BLaER1 (cell line): ENCODE measurements at regions not wholly inside any gene's neighbourhood (a gene's known extent, or its start where the extent isn't known, plus 50 kb on each side); places are given as distances from the start of the nearest gene placed in this dataset.

ENCODE experiments used
- H3K27ac ChIP-seq: shearing (Covaris generic); formaldehyde crosslinking; 2 replicates; pipeline ENCODE4 v1.8.1; 2022
- H3K27me3 ChIP-seq: shearing (Covaris generic); formaldehyde crosslinking; 2 replicates; pipeline ENCODE4 v1.8.1; 2022
- H3K36me3 ChIP-seq: shearing (Covaris generic); formaldehyde crosslinking; 2 replicates; pipeline ENCODE4 v1.8.1; 2022
- H3K4me1 ChIP-seq: shearing (Covaris generic); formaldehyde crosslinking; 2 replicates; pipeline ENCODE4 v1.8.1; 2022
- H3K4me2 ChIP-seq: shearing (Covaris generic); formaldehyde crosslinking; 2 replicates; pipeline ENCODE4 v1.8.1; 2022
- H3K4me3 ChIP-seq: shearing (Covaris generic); formaldehyde crosslinking; 2 replicates; pipeline ENCODE4 v1.8.1; 2022
- H3K9ac ChIP-seq: shearing (Covaris generic); formaldehyde crosslinking; 2 replicates; pipeline ENCODE4 v1.8.1; 2022
- H3K9me3 ChIP-seq: shearing (Covaris generic); formaldehyde crosslinking; 2 replicates; pipeline ENCODE4 v1.8.1; 2022
- H4K20me1 ChIP-seq: shearing (Covaris generic); formaldehyde crosslinking; 2 replicates; pipeline ENCODE4 v1.8.1; 2022
- Cebpa-rat ChIP-seq: shearing (Covaris generic); IDR thresholded peaks from 2 replicates; pipeline ENCODE4 v1.8.1; 2022

DNA sequence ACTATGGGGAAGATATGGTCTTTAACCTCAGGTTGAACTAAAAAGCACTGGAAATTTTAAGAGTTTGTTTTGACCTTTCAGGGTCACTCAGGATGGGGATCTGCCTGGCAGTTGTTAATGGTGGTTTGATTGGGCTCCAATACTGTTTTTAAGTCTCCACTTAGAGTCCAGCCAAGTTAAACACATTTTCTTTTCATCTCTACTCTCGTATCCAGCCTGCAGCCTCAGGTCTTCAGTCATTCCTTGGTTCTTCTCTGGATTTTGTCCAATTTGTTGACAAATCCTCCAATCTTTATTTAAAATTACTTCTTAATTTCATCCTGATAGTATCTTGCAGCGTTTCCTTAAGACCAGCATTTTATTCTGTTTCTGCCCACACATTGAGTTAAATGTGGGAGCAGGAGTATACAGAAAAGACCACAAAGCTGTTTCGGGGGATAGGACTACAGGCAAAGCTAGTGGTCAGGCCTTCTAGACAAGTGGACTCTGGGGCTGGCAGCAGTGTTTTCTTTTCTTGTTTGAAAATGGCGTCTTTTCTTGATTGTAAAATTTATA is 133.2 kb upstream of the INHBA start:
- no peaks in the 10 kb centered on the region for H3K36me3 ChIP-seq
- H3K4me2 ChIP-seq: no peak overlapping the region
- H3K4me1 ChIP-seq: no peaks in the 10 kb centered on the region
- no peaks in the 10 kb centered on the region for H4K20me1 ChIP-seq
- peaks cover 12% of the 10 kb centered on the region for H3K9me3 ChIP-seq
- TF ChIP-seq Cebpa-rat: no peak
- H3K27me3 ChIP-seq: no peaks in the 10 kb centered on the region
- H3K9ac ChIP-seq: no peak overlapping the region
- no peak overlapping the region for H3K4me3 ChIP-seq
- no peak overlapping the region for H3K27ac ChIP-seq

DNA sequence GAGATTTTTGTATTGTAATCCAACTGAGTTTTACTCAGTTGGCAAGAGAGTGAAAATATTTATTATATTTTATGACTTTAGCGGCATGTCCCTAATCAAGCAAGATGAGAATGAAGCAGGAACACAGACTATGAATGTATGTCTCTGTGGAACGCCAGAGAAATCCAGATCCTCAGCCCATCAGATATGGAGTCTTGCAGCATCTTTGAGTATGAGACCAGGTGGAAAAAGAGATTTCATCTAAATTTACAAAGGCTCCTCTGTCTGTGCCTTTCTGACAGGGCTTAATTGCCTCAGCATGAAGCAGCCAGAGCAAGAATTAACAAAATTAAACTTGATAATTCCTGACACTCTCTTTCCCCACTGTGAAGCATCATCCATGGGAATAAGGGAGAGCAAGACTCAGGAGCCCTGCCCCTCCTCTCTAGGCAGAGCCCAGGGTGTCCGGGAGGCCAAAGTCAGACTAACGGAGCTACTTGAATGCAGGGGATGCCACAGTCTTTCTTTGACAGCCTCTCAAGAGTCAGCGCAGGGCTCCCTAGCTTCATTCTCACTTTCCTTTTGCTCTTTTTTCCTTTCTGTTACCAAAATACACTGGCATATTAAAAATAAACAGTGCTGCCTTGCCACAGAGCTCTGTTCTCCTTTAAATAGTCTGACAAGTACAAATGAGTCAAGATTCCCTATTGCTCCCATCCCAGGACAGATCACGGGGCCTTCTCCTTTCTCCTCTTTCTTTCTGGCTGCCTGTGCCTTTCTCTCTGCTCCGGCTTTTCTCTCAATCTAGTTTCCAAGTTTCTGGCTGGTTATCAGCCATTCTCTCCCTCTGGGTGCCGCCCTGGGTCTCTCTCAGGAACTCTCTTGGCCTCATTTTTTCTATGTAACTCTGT is 132.2 kb upstream of the INHBA start:
- H3K4me1 ChIP-seq: no peaks in the 10 kb centered on the region
- H4K20me1 ChIP-seq: no peaks in the 10 kb centered on the region
- H3K27ac ChIP-seq: no peak overlapping the region
- H3K36me3 ChIP-seq: no peaks in the 10 kb centered on the region
- H3K27me3 ChIP-seq: no peaks in the 10 kb centered on the region
- no peak overlapping the region for H3K4me2 ChIP-seq
- no peak overlapping the region for H3K9ac ChIP-seq
- H3K4me3 ChIP-seq: no peak overlapping the region
- peaks cover 19% of the 10 kb centered on the region for H3K9me3 ChIP-seq
- no peak for TF ChIP-seq Cebpa-rat

DNA sequence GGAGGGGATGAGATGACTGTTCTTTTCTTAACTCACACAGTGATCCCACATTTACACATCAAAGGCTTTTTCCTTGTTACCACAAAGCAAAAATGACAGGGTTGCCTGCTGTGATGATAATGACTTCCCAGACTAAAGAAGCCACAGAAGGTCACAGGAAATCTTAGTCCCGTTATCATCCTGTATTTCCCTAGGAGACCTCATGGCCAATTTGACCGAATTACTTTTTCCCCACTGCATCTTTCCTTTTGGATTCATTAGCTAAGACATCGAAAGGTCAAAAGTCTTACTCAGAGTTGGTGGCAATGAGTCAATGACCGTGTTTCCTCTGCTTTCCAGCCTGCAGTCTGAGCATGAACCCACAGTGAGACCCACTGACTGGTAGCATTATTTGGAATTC is 130.1 kb upstream of the INHBA start:
- Histone ChIP-seq H3K36me3 (no peaks in the 10 kb centered on the region), H3K27ac (no peak overlapping the region), H3K9me3 (peaks cover 27% of the 10 kb centered on the region), H3K27me3 (no peaks in the 10 kb centered on the region), H3K9ac (no peak overlapping the region), H3K4me3 (no peak overlapping the region), H4K20me1 (no peaks in the 10 kb centered on the region), H3K4me1 (no peaks in the 10 kb centered on the region), H3K4me2 (no peak overlapping the region)
- no peak for TF ChIP-seq Cebpa-rat

DNA sequence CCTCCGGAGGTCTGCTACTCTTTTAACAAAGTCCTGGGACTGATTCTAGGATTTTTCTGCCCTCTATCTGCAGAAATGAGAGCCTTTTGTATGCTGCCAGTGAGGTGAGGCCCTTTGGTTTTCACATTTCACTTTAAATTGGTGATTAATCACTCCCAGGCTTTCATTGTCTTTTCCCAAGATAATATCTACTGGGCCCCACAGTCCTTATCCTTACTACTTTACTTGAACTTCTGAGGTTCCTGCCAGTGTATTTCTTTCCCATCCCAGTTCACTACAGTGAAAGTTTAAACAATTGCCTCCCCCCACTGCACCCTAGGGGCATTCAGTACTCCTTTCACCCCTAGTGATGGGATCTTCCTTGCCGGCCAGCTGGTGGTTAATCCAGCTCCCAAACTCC is 127.4 kb upstream of the INHBA start:
- no peak overlapping the region for H3K4me3 ChIP-seq
- no peak for TF ChIP-seq Cebpa-rat
- no peak overlapping the region for H3K27ac ChIP-seq
- no peaks in the 10 kb centered on the region for H3K36me3 ChIP-seq
- no peaks in the 10 kb centered on the region for H4K20me1 ChIP-seq
- H3K4me2 ChIP-seq: no peak overlapping the region
- H3K27me3 ChIP-seq: no peaks in the 10 kb centered on the region
- 0 out of 2 replicates have a peak, but pooled peaks cover 6% of the 10 kb centered on the region for H3K4me1 ChIP-seq
- H3K9ac ChIP-seq: no peak overlapping the region
- H3K9me3 ChIP-seq: peaks cover 27% of the 10 kb centered on the region

DNA sequence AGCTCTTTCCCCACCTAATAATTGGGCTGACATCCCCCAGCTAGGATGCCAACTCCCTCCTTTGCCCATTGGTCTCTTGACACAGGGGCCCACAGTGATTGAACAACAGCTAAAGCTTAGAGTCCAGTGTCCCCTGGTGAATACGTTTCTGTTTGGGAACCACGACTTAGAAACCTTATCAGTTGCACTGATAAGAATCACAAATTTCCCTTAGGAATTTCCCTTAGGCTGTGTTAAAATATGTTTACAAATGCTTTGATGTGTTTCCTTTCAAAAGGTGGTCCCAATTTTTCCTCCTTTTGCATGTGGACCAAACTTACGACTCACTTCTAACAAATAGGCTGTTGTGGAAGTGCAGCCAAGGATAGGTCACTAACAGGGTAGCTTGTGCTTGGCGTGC is 126.0 kb upstream of the INHBA start:
- Histone ChIP-seq H3K36me3 (no peaks in the 10 kb centered on the region), H4K20me1 (no peaks in the 10 kb centered on the region), H3K4me3 (no peak overlapping the region), H3K9me3 (peaks cover 27% of the 10 kb centered on the region), H3K4me2 (no peak overlapping the region), H3K9ac (no peak overlapping the region), H3K27ac (no peak overlapping the region), H3K4me1 (0 out of 2 replicates have a peak, but pooled peaks cover 14% of the 10 kb centered on the region), H3K27me3 (no peaks in the 10 kb centered on the region)
- TF ChIP-seq Cebpa-rat: no peak

DNA sequence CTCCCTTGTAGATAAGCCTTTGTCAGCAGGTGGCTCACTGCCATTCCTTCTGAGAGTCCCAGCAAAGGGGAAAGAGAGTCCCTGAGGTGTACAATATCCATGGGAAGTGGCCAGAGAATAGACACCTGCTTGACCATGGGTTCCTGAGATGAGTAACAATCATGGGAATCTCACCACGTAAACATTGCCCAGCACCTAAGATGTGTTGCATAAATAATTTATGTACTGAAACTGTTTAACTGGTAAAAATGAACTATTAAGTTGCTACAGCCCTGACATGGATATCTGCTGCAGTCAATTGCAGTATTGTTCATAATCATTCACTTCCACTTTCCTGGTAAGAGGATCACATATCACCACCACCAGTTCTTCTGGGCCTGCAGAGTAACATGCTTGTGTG is 123.8 kb upstream of the INHBA start:
- H3K4me2 ChIP-seq: no peak overlapping the region
- no peak for TF ChIP-seq Cebpa-rat
- peaks cover 27% of the 10 kb centered on the region; the same call in 1 of the 2 replicates for H3K4me1 ChIP-seq
- H3K27me3 ChIP-seq: no peaks in the 10 kb centered on the region
- H3K9me3 ChIP-seq: peaks cover 21% of the 10 kb centered on the region
- no peaks in the 10 kb centered on the region for H3K36me3 ChIP-seq
- H3K9ac ChIP-seq: no peak overlapping the region
- no peak overlapping the region for H3K4me3 ChIP-seq
- H3K27ac ChIP-seq: no peak overlapping the region
- H4K20me1 ChIP-seq: no peaks in the 10 kb centered on the region

DNA sequence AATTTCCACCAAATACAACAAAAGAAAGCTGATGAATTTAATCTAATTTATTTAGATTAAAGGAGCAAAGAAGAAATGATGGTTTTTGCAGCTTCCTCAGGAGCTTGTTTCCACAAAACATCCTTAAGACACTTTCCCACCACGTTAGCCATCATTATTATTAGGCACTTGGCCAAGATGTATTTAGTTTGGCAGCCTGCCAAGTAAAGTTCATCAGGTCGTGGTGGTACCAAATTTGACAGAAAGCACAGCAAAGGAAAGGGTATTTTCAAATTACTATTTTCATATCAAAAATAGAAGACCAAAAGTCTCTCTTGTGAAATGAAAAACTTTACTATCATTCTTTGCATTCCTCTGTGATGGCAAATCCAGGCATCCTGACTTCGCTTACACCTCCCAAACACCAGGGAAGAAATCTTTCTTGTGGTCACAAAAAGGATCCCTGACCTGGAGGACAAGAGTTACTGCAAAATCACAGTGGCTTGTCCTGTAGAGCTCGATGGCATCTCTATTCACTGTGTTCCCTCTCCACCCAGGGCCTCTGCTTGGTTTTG is 123.1 kb upstream of the INHBA start:
- no peak overlapping the region for H3K9ac ChIP-seq
- H3K36me3 ChIP-seq: no peaks in the 10 kb centered on the region
- TF ChIP-seq Cebpa-rat: no peak
- H4K20me1 ChIP-seq: no peaks in the 10 kb centered on the region
- peaks cover 27% of the 10 kb centered on the region; the same call in 1 of the 2 replicates for H3K4me1 ChIP-seq
- peaks cover 15% of the 10 kb centered on the region; the same call in 1 of the 2 replicates for H3K9me3 ChIP-seq
- no peak overlapping the region for H3K4me2 ChIP-seq
- H3K27ac ChIP-seq: no peak overlapping the region
- H3K4me3 ChIP-seq: no peak overlapping the region
- H3K27me3 ChIP-seq: no peaks in the 10 kb centered on the region

DNA sequence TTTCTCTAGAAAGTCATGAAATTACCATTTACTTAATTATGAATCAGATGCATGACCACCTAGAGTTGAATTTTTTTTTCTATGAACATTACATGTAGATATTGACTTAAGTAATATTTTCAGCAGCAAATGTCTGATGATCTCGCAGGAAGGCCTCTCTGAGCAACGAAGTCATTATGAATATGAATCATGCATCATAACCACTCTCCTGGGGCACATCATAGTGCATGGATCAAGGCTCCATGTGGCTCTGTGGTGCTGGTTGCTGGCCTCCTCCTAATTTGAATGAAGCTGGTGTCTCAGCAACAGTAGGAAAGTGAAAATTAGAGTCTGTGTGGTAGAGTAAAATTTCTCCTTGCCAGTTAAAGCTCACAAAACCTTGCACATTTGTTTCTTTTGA is 121.4 kb upstream of the INHBA start:
- no peaks in the 10 kb centered on the region for H3K27me3 ChIP-seq
- H3K9me3 ChIP-seq: peaks cover 9% of the 10 kb centered on the region; the same call in 1 of the 2 replicates
- no peaks in the 10 kb centered on the region for H3K36me3 ChIP-seq
- H3K4me3 ChIP-seq: no peak overlapping the region
- no peaks in the 10 kb centered on the region for H4K20me1 ChIP-seq
- no peak for TF ChIP-seq Cebpa-rat
- H3K4me1 ChIP-seq: peaks cover 27% of the 10 kb centered on the region; the same call in 1 of the 2 replicates
- no peak overlapping the region for H3K4me2 ChIP-seq
- H3K9ac ChIP-seq: no peak overlapping the region
- no peak overlapping the region for H3K27ac ChIP-seq

DNA sequence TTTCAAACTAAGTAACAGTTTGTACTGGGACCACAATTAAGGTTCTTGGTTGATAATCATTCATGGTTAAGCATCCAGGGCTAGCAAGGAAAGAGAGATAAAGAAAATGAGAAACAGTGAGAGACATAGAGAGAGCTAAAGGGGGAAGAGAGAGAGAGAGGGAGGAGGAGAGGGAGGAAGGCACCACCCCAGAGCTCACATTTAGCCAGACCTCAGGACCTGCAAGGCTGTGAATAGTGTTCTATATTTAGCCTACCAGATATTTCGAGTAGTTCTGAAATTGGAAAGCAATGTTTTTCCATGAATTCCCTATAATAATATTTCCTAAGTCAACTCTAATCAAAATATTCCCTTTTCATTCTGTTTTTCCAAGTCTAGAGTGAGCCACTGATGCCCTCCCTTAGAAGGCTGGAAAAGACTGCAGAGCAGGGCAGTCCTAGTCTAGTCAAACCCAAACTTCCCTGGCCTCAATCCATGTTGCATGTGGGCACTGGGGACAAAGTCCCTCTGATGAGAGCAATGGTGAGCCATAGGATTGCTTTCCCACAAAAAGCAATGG is 119.4 kb upstream of the INHBA start:
- Histone ChIP-seq H3K4me3 (no peak overlapping the region), H3K4me1 (peaks cover 35% of the 10 kb centered on the region), H3K36me3 (no peaks in the 10 kb centered on the region), H3K9me3 (peaks cover 16% of the 10 kb centered on the region; the same call in 1 of the 2 replicates), H3K9ac (no peak overlapping the region), H4K20me1 (no peaks in the 10 kb centered on the region), H3K27ac (no peak overlapping the region), H3K27me3 (no peaks in the 10 kb centered on the region), H3K4me2 (no peak overlapping the region)
- no peak for TF ChIP-seq Cebpa-rat
